ENCODE measurements at regions not wholly inside any gene's neighbourhood (a gene's known extent, or its start where the extent isn't known, plus 50 kb on each side); places are given as distances from the start of the nearest gene placed in this dataset.
A peak's percentile ranks its signal among the peaks of the same experiment; 100 is the strongest.
"Not testable (repeated sequence)": the region's sequence is repeated elsewhere in the genome, so short reads cannot be mapped to it uniquely, and the experiment has no call there.

- DNase-seq (ENCODE audit: low read depth): not testable (repeated sequence)
Observed at GRCh38 chr4:82301390-82301789, 72.4 kb downstream of the HNRNPD start.

GRCh38 chr4:82293304-82293703 is 80.5 kb downstream of the HNRNPD start:
- DNase-seq (ENCODE audit: low read depth): no peak

GRCh38 chr4:82287720-82288119 is 86.1 kb downstream of the HNRNPD start:
- DNase-seq (ENCODE audit: low read depth): no peak

- peak; percentile 93 for DNase-seq (ENCODE audit: low read depth)
Observed at GRCh38 chr4:82284858-82285805, 88.7 kb downstream of the HNRNPD start.

- DNase-seq (ENCODE audit: low read depth): no peak
Observed at GRCh38 chr4:82284475-82284857, 89.3 kb downstream of the HNRNPD start.

- DNase-seq (ENCODE audit: low read depth): no peak
Observed at GRCh38 chr4:82282875-82283274, 90.9 kb downstream of the HNRNPD start.

GRCh38 chr4:82279550-82279949 is 94.2 kb downstream of the HNRNPD start:
- not testable (repeated sequence) for DNase-seq (ENCODE audit: low read depth)

GRCh38 chr4:82276332-82276640 is 97.5 kb downstream of the HNRNPD start:
- DNase-seq (ENCODE audit: low read depth): no peak

GRCh38 chr4:82275431-82276331 is 98.1 kb downstream of the HNRNPD start:
- DNase-seq (ENCODE audit: low read depth): no peak

GRCh38 chr4:82274700-82275099 is 99.1 kb downstream of the HNRNPD start:
- DNase-seq (ENCODE audit: low read depth): not testable (repeated sequence)

GRCh38 chr4:82272523-82272922 is 101.3 kb downstream of the HNRNPD start:
- not testable (repeated sequence) for DNase-seq (ENCODE audit: low read depth)

GRCh38 chr4:82271915-82272480 is 101.8 kb downstream of the HNRNPD start:
- not testable (repeated sequence) for DNase-seq (ENCODE audit: low read depth)

GRCh38 chr4:82268826-82269193 is 105.0 kb downstream of the HNRNPD start:
- no peak for DNase-seq (ENCODE audit: low read depth)

- DNase-seq (ENCODE audit: low read depth): peak; percentile 34
Observed at GRCh38 chr4:82268050-82268825, 105.6 kb downstream of the HNRNPD start.

GRCh38 chr4:82267506-82267905 is 106.3 kb downstream of the HNRNPD start:
- no peak for DNase-seq (ENCODE audit: low read depth)

GRCh38 chr4:82266345-82266744 is 107.4 kb downstream of the HNRNPD start:
- DNase-seq (ENCODE audit: low read depth): no peak

- DNase-seq (ENCODE audit: low read depth): no peak
Observed at GRCh38 chr4:82261084-82261483, 112.7 kb downstream of the HNRNPD start.

GRCh38 chr4:82260632-82261031 is 113.2 kb downstream of the HNRNPD start:
- no peak for DNase-seq (ENCODE audit: low read depth)

- no peak for DNase-seq (ENCODE audit: low read depth)
Observed at GRCh38 chr4:82256718-82257117, 117.1 kb downstream of the HNRNPD start.

GRCh38 chr4:82255657-82256056 is 118.1 kb downstream of the HNRNPD start:
- no peak for DNase-seq (ENCODE audit: low read depth)

GRCh38 chr4:82248903-82249632 is 124.7 kb downstream of the HNRNPD start:
- DNase-seq (ENCODE audit: low read depth): no peak
